ENCODE measurements at regions not wholly inside any gene's neighbourhood (a gene's known extent, or its start where the extent isn't known, plus 50 kb on each side); places are given as distances from the start of the nearest gene placed in this dataset.

GRCh38 chr5:136682986-136683385, 317.6 kb upstream of the TRPC7 start:
- DNase-seq: no peak

GRCh38 chr5:136679233-136679632, 313.9 kb upstream of the TRPC7 start:
- no peak for DNase-seq

GRCh38 chr5:136677217-136677616, 311.9 kb upstream of the TRPC7 start:
- DNase-seq: no peak

GRCh38 chr5:136676685-136677084, 311.3 kb upstream of the TRPC7 start:
- DNase-seq: no peak

GRCh38 chr5:136675769-136676168, 310.4 kb upstream of the TRPC7 start:
- DNase-seq: no peak

GRCh38 chr5:136674178-136674577, 308.8 kb upstream of the TRPC7 start:
- no peak for DNase-seq

GRCh38 chr5:136667789-136668188, 302.4 kb upstream of the TRPC7 start:
- DNase-seq: no peak

DNA sequence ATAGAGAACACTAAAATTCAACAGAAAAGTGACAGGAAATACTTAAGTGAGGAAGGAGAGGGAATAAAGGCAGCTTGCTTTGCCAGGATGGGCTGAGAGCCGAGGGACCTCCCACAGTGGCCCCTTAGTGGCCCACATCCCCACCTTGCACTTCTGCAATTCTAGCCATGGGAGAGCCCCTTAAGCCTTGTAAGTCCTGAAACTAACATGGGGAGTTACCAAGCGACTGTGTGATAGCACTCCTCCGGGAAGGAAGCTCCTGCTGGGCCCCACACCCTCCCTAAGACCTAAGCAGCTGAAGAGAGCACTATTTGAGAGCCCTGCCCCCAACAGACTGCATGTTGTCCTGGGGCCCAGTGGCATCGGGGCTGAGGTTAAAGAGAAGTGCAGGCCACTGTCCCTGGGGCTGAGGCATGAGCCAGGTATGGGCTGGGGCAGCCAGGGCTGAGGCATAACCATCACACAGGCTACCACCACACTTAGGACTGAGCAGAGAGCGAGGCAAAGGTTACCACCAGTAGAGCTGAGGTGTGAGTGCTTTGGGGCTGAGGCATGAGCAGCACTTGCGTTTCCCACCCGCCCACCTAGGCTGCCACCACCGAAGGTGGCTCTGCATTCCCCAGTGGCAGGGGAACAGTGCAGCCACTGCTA, 301.8 kb upstream of the TRPC7 start:
- no peak for DNase-seq

DNA sequence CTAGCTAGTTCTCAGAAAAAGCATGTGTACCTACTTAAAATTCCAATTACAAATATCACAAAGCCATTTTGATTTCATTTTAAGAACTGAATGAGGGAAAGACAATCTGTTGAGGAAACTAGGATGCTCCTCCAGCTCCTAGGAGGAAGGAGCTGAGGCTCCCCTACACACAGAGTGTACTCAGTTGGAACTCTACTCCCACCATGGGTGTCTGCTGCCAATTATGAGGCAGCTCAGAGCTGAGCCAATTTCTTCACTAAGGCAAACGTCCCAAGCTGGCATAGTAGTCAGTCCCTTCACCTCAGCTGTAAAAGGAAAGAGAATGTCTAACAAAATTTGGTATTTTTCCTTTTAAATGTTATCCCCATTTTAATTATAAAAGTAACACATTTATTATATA, 300.0 kb upstream of the TRPC7 start:
- no peak for DNase-seq

DNA sequence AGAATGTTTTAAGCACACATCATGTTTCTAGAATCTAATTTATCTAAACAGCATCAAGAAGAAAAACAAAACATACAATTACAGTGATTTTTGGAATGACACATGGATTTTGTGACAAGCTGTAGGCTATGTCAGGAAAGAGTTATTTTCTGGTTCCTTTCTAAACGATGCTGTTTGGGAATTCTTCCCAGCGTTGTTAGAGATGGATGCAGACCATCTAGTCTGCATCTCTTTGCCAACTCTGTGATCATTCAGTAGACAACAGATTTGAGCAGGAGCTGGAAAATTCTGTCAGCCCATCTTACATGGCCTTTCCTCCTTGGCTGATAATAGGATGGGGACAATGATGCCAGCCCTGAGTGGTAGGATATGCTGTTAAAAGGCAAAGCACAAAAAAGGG, 295.7 kb upstream of the TRPC7 start:
- no peak for DNase-seq

DNA sequence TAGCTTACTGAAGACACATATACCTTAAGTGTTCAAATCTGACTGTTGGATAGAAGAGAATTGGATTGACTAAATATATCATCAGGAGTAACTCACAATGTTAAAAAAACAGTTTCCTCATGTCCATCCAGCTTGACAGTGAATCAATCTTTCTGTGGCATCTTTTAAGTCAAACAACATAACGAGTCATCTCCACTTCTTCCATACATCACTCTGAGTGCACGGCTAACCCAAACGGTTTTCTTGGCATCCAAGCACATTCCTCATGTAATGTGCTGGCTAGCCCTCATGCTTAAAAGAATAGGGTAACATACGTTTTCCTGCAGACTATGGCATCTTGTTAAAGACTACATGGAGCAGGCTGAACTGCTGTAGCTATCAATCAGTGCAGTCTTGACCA, 291.5 kb upstream of the TRPC7 start:
- no peak for DNase-seq

- DNase-seq: peak in 1 of 2 experiments; percentile 24
Observed at GRCh38 chr5:136655468-136655867, 290.1 kb upstream of the TRPC7 start.

GRCh38 chr5:136646915-136647314, 281.6 kb upstream of the TRPC7 start:
- DNase-seq: no peak

DNA sequence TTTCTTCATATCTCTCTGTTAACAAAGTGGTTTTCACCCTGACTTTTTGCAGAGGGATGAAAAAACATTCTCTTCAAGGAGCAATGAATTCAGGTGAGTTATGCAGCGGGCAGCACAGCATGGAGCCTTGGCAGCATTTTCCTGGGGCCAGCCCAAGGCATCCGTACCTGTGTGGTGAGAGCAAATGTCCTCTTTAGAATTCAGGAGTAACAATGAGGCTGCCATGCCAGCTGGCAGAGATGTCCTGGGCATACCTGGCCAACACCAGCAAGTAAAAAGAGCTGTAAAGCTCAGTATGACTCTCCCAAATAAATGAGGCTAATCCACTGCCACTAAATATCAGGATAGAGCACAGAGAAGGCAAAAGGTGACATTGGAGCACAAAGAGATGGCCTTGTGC, 277.6 kb upstream of the TRPC7 start:
- no peak for DNase-seq

- DNase-seq: no peak
Observed at GRCh38 chr5:136639616-136640015, 274.3 kb upstream of the TRPC7 start.

DNA sequence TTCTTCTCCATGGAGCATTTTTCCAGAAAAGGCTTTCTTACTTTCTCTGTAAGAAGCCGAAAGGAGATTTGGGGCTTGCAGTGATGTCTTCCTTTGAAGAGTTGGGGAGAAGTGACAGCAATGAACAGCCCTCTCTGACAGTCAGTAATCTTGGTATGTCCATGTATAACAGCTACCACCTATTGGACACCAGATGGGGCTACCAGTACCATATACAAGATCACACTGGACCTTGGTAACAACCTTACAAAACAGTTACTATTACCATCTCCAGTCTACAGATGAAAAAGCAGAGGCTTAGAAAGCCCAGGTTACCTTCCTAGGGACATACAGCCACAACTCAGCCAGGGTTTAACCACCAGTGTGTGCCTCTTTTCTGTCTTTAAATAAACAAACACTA, 272.7 kb upstream of the TRPC7 start:
- no peak for DNase-seq

- no peak for DNase-seq
Observed at GRCh38 chr5:136636001-136636400, 270.7 kb upstream of the TRPC7 start.

DNA sequence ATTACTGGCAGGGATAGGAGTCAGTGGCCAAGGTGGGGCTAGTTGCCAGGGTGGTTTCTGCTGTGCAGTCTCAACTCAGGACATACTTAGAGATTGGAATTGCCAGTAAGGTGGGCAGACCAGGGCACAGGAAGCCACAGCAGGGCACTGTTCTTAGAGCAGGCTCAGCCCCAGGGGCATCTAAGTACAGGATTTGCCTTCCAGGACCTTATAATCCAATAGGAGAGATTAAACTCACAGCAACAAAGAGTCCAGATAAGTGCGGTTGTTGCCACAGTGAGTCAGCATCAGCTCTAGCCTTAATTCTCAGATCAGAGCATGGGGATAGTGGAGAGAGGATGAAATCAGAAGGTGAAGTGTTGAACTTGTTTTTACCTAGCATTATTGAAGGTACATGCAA, 265.8 kb upstream of the TRPC7 start:
- DNase-seq: no peak

GRCh38 chr5:136629125-136629792, 263.9 kb upstream of the TRPC7 start:
- DNase-seq: no peak

- no peak for DNase-seq
Observed at GRCh38 chr5:136626531-136626930, 261.2 kb upstream of the TRPC7 start.

- DNase-seq: no peak
Observed at GRCh38 chr5:136622747-136623146, 257.4 kb upstream of the TRPC7 start.

GRCh38 chr5:136621743-136622142, 256.4 kb upstream of the TRPC7 start:
- no peak for DNase-seq

GRCh38 chr5:136620621-136621020, 255.3 kb upstream of the TRPC7 start:
- peak in 1 of 2 experiments; percentile 41 for DNase-seq

GRCh38 chr5:136620016-136620419, 254.7 kb upstream of the TRPC7 start:
- DNase-seq: peak; percentile 73 to 93

GRCh38 chr5:136619556-136619955, 254.2 kb upstream of the TRPC7 start:
- peak in 1 of 2 experiments; percentile 54 for DNase-seq

All from SW 1271 (cell line).